ENCODE measurements at regions not wholly inside any gene's neighbourhood (a gene's known extent, or its start where the extent isn't known, plus 50 kb on each side); places are given as distances from the start of the nearest gene placed in this dataset.

DNA sequence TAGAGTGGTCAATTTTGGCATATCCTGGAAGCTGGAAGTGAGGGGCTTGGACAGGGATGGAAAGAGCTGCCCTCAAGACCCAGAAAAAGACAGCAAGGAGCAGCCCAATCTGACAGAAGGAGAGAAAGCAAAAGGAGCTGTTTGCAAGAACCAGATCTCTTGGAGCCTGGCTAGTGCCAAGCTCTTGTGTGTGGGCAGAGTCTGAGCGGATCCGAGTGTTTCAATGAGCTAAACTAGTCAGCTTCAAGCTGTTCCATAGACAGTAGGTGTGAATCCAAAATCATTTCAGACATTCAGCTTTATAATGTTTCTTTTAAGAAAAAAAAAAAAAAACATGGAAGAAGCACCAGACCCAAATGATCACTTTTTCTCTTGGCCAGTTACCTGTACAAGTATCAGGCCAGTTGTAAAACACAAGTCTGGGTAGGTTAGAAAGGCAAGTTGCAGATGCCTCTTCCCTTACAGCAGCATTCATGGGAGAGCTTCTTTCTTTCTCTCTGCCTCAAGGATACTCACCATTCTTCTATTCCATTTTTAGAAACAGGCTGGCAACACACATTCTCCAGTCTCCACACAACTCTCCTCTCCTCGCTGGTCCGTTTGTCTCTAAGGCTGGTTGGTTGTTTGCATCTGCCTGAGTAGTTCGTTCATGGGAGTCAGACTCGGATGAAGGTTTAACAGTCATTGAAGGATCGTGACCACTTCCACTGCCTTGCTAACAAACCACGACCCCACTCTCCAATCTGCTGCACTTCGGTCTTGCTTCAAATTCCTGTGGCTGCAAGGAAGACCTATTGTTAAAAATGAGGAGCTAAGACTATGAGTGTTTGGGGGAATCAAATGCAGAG is 105.2 kb upstream of the GATB start:
- no peak for TF ChIP-seq EZH2 (IDR thresholded peaks at IDR 0.05; ENCODE audit: borderline replicate concordance)
- TF ChIP-seq, protein P1, sequence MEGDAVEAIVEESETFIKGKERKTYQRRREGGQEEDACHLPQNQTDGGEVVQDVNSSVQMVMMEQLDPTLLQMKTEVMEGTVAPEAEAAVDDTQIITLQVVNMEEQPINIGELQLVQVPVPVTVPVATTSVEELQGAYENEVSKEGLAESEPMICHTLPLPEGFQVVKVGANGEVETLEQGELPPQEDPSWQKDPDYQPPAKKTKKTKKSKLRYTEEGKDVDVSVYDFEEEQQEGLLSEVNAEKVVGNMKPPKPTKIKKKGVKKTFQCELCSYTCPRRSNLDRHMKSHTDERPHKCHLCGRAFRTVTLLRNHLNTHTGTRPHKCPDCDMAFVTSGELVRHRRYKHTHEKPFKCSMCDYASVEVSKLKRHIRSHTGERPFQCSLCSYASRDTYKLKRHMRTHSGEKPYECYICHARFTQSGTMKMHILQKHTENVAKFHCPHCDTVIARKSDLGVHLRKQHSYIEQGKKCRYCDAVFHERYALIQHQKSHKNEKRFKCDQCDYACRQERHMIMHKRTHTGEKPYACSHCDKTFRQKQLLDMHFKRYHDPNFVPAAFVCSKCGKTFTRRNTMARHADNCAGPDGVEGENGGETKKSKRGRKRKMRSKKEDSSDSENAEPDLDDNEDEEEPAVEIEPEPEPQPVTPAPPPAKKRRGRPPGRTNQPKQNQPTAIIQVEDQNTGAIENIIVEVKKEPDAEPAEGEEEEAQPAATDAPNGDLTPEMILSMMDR (IDR thresholded peaks at IDR 0.05; ENCODE audit: poor library complexity): no peak
- no peak for TF ChIP-seq EZH2phosphoT487 (IDR thresholded peaks at IDR 0.05; ENCODE audit: low read depth, severe bottlenecking, unreplicated experiment)

Measured in hepatocyte (in vitro differentiated cells).